NCI-H345 (cell line): ENCODE measurements at regions not wholly inside any gene's neighbourhood (a gene's known extent, or its start where the extent isn't known, plus 50 kb on each side); places are given as distances from the start of the nearest gene placed in this dataset.

Experiments
- DNase-seq: peaks from one replicate; lab custom pipeline; 2025; lab: John Stamatoyannopoulos, UW

GRCh38 chr1:34610063-34610462 is 144.8 kb upstream of the GJB5 start:
- no peak for DNase-seq

DNA sequence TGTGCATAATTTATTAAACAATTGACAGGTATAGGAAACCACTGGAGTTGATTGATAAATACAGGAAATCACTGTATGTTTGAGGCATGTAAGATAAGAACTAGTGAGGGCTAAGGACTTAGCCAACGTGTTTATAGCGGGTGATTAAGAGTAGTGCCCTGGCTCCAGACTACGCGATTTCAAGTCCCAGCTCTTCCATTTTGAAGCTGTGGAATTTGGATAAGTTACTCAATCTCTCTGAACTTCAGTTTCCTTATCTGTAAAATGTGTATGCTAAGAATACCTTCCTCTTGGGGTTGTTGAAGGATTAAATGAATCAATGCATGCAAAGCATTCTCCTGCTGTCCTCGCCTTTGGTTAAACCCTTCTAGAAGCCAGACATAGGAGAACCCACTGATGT is 143.3 kb upstream of the GJB5 start:
- no peak for DNase-seq

DNA sequence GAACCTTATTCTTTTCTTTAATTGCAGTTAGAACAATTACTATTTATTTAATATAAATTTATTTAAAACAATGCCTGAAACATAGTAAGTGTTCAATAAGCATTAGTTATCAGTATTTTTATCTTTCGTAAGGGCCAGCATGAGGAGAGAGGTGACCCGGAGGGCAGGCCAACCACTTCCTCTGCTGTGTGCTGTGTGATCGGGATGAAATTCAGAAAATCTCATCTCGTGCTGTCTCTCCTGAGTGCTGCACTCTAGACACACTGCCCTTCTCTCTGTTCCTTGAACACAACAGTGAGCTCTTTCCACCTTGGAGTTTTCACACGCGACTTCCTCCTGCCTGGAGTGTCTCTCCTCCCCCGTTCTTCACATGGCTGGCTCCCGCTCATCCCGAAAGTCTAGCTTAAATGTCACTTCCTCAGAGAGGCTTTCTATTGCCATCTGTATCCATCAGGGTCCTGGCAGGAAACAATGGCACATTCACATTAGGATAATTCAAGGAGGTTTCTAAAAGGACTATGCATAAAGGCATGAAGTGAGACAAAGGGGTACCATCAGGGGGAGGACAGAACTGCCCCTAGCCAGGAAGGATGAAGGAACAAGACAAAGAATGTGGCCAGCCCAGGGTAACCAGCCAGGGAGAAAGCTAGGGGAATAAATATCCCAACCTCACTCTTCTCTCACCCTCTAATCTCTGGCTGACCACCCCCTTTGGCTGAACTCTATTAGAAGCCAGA is 142.6 kb upstream of the GJB5 start:
- DNase-seq = no peak

DNA sequence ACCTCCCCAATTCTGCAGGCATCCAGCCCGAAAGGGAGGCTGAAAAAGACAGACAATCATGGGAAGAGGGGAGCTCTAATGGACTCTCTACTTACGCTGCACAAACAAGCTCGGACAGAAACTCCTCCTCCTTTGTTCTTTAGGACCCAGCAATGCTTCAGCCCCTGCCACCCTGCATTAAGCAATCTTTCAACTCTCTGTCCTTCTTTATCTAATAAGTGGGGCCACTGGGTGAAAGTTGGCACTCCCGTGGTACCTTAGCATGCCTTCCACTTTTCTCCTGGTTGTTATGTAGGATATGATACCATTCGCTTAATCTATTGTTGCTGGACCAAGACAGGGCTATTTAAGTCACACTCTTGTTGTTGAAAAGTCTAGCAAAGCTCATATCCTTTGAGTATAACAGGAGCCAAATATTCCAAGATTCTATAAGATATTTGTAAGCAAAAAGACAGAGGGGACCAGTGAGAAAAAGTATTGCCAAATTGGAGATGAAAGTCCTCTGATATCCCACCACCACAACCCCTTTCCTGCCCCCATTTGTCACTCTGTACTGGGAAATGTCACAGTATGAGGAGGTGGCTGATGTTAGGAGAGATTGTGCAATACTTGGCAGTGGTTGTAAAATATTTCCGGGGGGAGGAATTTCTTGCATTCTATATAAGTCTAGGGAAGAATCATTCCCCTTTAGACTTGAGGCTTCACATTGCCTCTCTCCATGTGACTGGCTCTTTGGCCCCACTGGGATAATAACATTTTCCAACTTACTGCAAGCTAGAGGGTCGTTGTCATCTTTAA is 137.3 kb upstream of the GJB5 start:
- DNase-seq = no peak

DNA sequence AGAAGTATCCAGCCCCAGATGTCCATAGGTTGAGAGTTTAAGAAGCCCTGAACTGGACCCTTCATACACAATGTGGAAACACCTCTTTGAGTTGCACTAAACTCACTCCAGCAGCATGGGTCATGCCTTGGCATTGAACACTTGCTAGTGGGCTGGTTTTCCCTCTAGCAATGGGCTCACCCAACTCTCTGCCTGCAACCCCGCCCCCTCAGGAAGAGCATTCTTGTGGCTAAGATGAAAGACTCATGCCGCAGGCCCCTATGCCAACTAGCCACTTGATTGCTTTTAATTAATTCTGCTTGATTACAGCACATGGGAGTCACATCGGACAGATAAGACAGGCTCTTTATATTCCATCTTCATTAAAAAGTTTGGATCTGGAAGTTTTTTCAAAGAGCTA is 136.5 kb upstream of the GJB5 start:
- DNase-seq = no peak

- DNase-seq = no peak
Observed at GRCh38 chr1:34619256-34619655, 135.6 kb upstream of the GJB5 start.

- no peak for DNase-seq
Observed at GRCh38 chr1:34621916-34622315, 132.9 kb upstream of the GJB5 start.

- DNase-seq = no peak
Observed at GRCh38 chr1:34625521-34626015, 129.3 kb upstream of the GJB5 start.

DNA sequence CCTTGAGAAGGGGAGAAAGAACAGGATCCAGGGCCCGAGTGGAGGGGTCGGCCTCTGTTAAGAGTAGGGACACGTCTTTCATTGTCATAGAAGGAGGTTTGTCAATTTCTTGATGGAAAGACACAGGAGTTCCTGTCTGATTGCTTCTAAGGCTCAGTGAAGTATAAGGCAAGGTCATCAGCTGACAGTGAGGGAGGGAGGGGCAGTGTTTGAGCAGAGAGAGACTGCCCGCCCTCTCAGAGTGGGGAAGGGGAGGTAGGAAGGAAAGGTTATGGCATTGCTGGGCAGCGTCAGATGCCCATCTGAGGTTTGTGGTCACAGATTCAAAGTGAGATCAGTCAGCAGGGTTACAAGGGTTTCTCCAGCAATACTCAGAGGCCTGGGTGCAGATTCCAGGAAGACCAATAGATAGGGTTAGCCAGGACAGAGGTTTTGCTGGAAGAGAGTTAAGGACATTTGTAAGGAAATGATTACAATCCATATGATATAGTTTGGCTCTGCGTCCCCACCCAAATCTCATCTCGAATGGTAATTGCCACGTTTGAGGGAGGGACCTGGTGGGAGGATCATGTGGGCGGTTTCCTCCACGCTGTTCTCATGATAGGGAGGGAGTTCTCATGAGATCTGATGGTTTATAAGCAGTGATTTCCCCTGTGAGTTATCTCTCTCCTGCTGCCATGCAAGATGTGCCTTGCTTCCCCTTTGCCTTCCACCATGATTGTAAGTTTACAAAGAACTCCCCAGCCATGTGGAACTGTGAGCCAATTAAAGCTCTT is 127.2 kb upstream of the GJB5 start:
- DNase-seq = no peak

DNA sequence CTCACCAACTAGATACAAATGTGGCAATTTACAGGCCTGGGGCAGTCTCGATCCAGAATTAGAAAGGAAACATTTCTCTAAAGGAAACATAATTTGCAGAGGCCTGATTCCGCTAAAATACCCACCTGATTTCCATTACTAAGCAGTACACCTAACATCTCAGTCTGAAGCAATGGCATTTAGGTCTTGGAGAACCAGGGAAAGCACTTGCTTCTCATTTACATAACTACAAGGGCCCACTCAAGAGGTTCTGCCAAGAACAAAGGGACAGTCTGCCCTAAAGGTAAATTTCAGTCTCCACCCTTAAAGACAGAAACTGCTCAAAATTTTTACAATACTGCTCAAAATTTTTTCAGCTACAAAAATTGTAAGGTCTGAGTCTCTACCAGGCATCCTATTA is 123.7 kb upstream of the GJB5 start:
- no peak for DNase-seq

DNA sequence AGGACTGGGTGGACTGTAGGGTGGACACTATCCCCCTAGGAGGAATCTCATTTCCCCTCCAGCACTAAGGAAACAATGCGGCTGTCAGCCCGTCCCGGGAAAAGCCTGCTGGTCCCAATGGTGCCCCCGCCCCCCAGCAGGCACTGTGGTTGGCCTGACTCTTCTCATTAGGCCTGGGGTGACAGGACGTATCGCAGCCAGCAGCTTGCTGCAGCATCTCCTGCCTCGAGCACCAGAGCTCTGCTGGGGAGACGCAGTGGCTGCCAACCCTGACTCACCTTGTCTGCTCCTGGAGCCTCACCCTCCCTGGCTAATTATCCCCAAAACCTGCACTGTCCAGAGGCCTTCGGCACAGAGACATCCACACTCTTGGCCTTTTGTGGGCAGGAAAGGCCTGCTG is 115.1 kb upstream of the GJB5 start:
- DNase-seq = no peak

GRCh38 chr1:34640654-34641401 is 114.0 kb upstream of the GJB5 start:
- DNase-seq = no peak

- no peak for DNase-seq
Observed at GRCh38 chr1:34642679-34643078, 112.2 kb upstream of the GJB5 start.

GRCh38 chr1:34645109-34645688 is 109.6 kb upstream of the GJB5 start:
- DNase-seq = no peak

DNA sequence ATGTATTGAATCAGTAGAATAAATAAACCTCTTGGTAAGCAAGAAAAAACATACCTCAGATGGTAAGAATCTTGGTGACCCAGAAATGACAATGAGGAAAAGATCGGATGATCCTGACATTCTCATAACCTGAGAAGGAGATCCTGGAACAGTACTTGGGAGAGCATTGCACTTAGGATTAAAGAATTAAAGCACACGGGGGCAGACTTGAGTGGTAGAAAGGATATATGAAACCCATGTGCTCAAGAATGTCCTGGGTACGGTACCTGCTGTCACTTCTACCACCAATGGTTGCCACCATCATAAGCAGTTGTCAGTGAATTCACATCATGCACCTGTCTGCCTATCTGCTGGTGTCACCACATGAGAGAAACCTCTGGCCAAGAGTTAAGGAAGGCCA is 108.9 kb upstream of the GJB5 start:
- no peak for DNase-seq

GRCh38 chr1:34648501-34648900 is 106.3 kb upstream of the GJB5 start:
- DNase-seq = no peak

DNA sequence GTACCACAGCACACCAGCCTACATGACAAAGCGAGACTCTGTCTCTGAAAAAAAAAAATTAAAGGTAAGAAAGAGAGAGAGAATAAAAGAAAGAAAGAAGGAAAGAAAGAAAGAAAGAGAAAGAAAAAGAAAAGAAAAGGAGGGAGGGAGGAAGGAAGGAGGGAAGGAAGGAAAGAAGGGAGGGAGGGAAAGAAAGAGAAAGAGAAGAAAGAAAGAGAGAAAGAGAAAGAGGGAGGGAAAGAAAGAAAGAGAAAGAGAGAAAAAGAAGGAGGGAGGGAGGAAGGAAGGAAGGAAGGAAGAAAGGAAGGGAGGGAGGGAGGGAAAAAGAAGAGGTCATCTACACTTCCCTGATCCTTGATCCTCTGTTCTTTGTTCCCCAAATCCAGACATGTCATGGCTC is 104.8 kb upstream of the GJB5 start:
- DNase-seq = no peak

GRCh38 chr1:34650800-34651199 is 104.0 kb upstream of the GJB5 start:
- DNase-seq = no peak

DNA sequence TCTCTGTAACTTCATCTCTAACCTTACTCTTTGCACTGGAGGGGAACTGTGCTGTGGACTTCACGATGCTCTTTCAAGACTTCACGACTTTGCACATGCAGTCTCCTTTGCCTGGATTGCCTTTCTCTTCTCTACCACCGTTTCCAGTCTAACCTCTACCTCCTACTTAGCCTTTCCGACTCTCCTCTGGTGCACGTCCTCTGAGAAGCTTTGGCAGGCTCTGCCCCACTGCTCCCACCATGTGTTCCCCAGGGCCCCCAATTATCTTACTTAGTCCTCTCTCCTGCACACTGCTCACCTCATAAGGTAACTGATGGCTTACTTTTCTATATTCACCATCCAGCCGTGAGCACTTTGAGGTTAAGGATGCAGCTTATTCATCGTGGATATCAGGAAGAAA is 101.7 kb upstream of the GJB5 start:
- DNase-seq = no peak

- no peak for DNase-seq
Observed at GRCh38 chr1:34655206-34655874, 99.5 kb upstream of the GJB5 start.

DNA sequence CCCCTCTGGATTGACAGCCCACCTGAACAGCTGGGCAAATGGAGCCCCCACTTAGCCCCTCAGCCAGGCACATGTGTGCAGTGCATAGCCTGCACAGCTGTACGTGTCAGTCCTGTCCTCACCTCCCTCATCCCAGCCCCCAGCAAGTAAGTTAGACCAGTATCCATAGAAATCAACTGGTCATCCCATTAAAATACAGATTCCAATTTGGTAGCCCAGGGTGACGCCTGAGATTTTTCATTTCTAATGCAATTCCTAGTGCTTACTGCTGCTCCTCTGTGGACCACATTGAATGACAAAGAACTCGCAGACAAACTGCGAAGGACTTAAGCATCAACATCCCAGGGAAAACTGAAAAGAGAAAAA is 99.0 kb upstream of the GJB5 start:
- no peak for DNase-seq
